CD8-positive, alpha-beta memory T cell (primary cell): ENCODE measurements at regions not wholly inside any gene's neighbourhood (a gene's known extent, or its start where the extent isn't known, plus 50 kb on each side); places are given as distances from the start of the nearest gene placed in this dataset.

ENCODE experiments used
- CTCF ChIA-PET: fragments of 350-600 bp; sonication (Branson Sonifier 250); formaldehyde crosslinking; loops from one replicate; lab custom pipeline; 2021; ENCODE audit warnings: antibody characterized with exemption; lab: Charles Lee
- POLR2A ChIA-PET: fragments of 350-600 bp; sonication (Branson Sonifier 250); formaldehyde crosslinking; loops from one replicate; lab custom pipeline; 2021; ENCODE audit warnings: antibody characterized with exemption; lab: Charles Lee
- DNase-seq, 5 donors: peaks; one replicate each; pipeline versions ENCODE4 v3.0.0 to v3.0.0-alpha.2; 2020 to 2022; ENCODE audit warnings: mixed read lengths in 1 of 5
- H3K27ac ChIP-seq: one replicate; pipeline ENCODE4 v1.7.0; 2013; ENCODE audit warnings: low read depth, mild to moderate bottlenecking, low read length, moderate library complexity
- H3K27me3 ChIP-seq: 2 replicates; pipeline ENCODE4 v1.7.0; 2013; ENCODE audit warnings: low read length, mild to moderate bottlenecking; ENCODE audit not compliant: insufficient read depth, poor library complexity, severe bottlenecking
- H3K36me3 ChIP-seq: 2 replicates; pipeline ENCODE4 v1.7.0; 2013; ENCODE audit warnings: mild to moderate bottlenecking, low read length, moderate library complexity; ENCODE audit not compliant: insufficient read depth
- H3K4me1 ChIP-seq: 2 replicates; pipeline ENCODE4 v1.7.0; 2013; ENCODE audit warnings: mild to moderate bottlenecking, low read length, moderate library complexity; ENCODE audit not compliant: insufficient read depth
- H3K4me3 ChIP-seq: 2 replicates; pipeline ENCODE4 v1.7.0; 2013; ENCODE audit warnings: mild to moderate bottlenecking, low read length
- H3K9me3 ChIP-seq: 2 replicates; pipeline ENCODE4 v1.7.0; 2013; ENCODE audit warnings: mild to moderate bottlenecking, low read length
- H3K27ac Mint-ChIP-seq, 8 donors: one replicate each; pipeline ENCODE4 v1.8.0; 2020 to 2021; ENCODE audit warnings: mixed read lengths in 8 of 8, mild to moderate bottlenecking in 6 of 8, inconsistent platforms in 3 of 8, moderate library complexity in 3 of 8
- H3K27me3 Mint-ChIP-seq, 2 donors: one replicate each; pipeline ENCODE4 v1.8.0; 2020 to 2021; ENCODE audit warnings: mixed read lengths in 2 of 2, mild to moderate bottlenecking in 1 of 2, moderate library complexity in 1 of 2
- H3K36me3 Mint-ChIP-seq, 3 donors: one replicate each; pipeline ENCODE4 v1.8.0; 2020 to 2021; ENCODE audit warnings: mixed read lengths in 3 of 3, inconsistent platforms in 1 of 3, mild to moderate bottlenecking in 1 of 3
- H3K4me1 Mint-ChIP-seq, 3 donors: one replicate each; pipeline ENCODE4 v1.8.0; 2020 to 2021; ENCODE audit warnings: mixed read lengths in 3 of 3, inconsistent platforms in 1 of 3, mild to moderate bottlenecking in 1 of 3
- H3K4me3 Mint-ChIP-seq, 7 donors: one replicate each; pipeline ENCODE4 v1.8.0; 2020 to 2021; ENCODE audit warnings: mixed read lengths in 7 of 7, mild to moderate bottlenecking in 6 of 7, moderate library complexity in 4 of 7, inconsistent platforms in 2 of 7
- H3K9me3 Mint-ChIP-seq, 5 donors: one replicate each; pipeline ENCODE4 v1.8.0; 2020 to 2022; ENCODE audit warnings: mixed read lengths in 5 of 5, mild to moderate bottlenecking in 3 of 5, moderate library complexity in 2 of 5, inconsistent platforms in 1 of 5

DNA sequence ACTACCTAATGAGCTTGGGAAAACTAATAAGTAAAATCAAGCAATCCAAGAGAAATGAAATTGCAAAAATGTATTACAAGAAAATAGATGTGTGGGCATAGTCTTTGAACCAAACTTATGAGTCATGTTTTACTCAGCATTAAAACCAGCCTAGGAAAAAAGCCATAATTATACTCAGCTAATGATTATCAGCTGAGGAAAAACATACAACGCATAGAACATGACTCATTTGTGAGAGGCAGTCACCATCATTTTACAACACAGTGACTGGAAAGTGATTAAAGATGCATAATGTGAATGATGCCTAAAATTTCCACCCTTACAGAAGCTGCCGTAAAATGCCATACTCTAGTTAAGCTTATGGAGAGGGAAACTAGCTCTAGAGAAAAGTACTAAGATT, 238.0 kb upstream of the EOMES start:
- Histone ChIP-seq H3K36me3 (no peaks in the 10 kb centered on the region), H3K4me1 (no peaks in the 10 kb centered on the region), H3K27me3 (no peaks in the 10 kb centered on the region), H3K9me3 (no peaks in the 10 kb centered on the region), H3K27ac (no peak overlapping the region), H3K4me3 (no peak overlapping the region)
- Mint-ChIP-seq H3K27me3 (peaks cover 0 to 3% of the 10 kb centered on the region in 2 donors), H3K4me1 (peaks cover 8 to 29% (median 9%) of the 10 kb centered on the region in 3 donors), H3K4me3 (no peak overlapping the region), H3K9me3 (peaks cover 0 to 3% (median 0%) of the 10 kb centered on the region in 5 donors), H3K27ac (no peak overlapping the region), H3K36me3 (peaks cover 0 to 10% (median 2%) of the 10 kb centered on the region in 3 donors)
- CTCF ChIA-PET: no interaction called here
- POLR2A ChIA-PET: no interaction called here
- DNase-seq: no peak

DNA sequence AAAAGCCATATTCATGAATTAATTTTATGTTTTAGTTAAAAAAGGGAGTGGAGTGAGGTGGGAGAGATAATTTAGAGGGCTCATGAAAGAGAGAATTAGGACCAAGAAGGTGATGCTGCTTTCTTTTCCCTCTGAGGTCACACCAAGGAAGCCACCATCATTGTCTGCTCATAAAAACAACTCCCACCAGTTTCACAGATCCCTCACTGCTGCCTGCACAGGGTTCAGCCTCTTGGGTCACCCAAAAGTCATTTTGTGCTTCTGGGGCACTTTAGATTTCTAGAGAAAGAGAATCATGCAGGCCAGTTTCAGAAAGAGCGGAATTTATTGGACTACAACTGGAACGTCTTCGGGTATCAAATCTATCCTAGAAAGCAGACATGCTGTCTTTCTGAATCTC, 241.4 kb upstream of the EOMES start:
- no peaks in the 10 kb centered on the region for H3K36me3 ChIP-seq
- H3K4me1 ChIP-seq: no peaks in the 10 kb centered on the region
- Mint-ChIP-seq H3K4me1 (peaks cover 20 to 42% (median 25%) of the 10 kb centered on the region in 3 donors), H3K4me3 (no peak overlapping the region), H3K27me3 (no peaks in the 10 kb centered on the region), H3K27ac (peak overlapping the region in 1 of 8 donors; percentile 7), H3K36me3 (peaks cover 0 to 2% (median 0%) of the 10 kb centered on the region in 3 donors), H3K9me3 (no peaks in the 10 kb centered on the region)
- CTCF ChIA-PET: no interaction called here
- no peak for DNase-seq
- H3K27me3 ChIP-seq: no peaks in the 10 kb centered on the region
- no peak overlapping the region for H3K4me3 ChIP-seq
- POLR2A ChIA-PET: interaction anchor here (0.5 kb wide), 1 partner anchor 243 kb away, joined by 4 read pairs; no protein-coding TSS in a partner anchor
- H3K27ac ChIP-seq: no peak overlapping the region
- no peaks in the 10 kb centered on the region for H3K9me3 ChIP-seq

DNA sequence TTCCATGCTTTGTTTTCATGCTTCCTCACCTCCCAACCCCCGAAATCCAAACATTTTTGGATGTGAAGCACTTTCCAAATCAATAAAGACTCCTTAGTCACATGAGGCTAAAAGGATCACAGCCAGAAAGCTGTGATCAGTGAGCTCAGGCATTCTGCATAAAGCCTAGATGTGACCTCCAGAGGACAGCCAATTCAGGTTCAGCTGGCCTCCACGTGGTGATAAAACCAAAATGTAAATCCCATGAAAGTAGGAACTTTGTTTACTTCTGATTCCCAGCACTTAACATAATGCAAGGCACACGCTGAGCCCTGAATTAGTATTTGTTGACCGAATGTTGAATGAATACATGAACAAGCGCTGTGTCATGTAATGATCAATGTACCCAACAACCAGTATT, 249.5 kb upstream of the EOMES start:
- no peaks in the 10 kb centered on the region for H3K36me3 Mint-ChIP-seq
- Histone ChIP-seq H3K4me3 (no peak overlapping the region), H3K36me3 (no peaks in the 10 kb centered on the region), H3K27ac (no peak overlapping the region), H3K27me3 (no peaks in the 10 kb centered on the region), H3K4me1 (no peaks in the 10 kb centered on the region), H3K9me3 (no peaks in the 10 kb centered on the region)
- no peaks in the 10 kb centered on the region for H3K27me3 Mint-ChIP-seq
- peaks cover 4 to 13% (median 7%) of the 10 kb centered on the region in 3 donors for H3K4me1 Mint-ChIP-seq
- H3K9me3 Mint-ChIP-seq: no peaks in the 10 kb centered on the region
- H3K27ac Mint-ChIP-seq: no peak overlapping the region
- H3K4me3 Mint-ChIP-seq: no peak overlapping the region
- no peak for DNase-seq
- ChIA-PET CTCF (no interaction called here), POLR2A (no interaction called here)

DNA sequence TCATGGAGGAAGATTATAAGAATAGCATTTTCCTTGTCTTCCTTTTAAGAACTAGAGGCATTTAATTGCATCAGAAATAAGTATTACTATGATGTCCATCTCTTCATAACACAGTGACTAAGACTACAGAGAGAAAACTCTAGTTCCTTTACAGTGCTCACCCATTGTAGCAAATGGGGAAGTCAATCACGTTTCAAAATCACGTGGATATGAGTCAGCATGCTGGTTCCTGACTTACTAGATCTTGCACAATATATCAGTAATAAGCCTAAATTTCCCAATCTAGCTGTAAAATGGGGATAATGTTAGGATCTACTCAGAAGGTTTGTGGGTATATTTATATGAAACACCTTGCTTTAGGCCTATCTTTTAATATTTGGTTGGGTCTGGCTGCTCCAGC, 254.8 kb upstream of the EOMES start:
- Mint-ChIP-seq H3K27ac (no peak overlapping the region), H3K27me3 (no peaks in the 10 kb centered on the region), H3K4me1 (peaks cover 0 to 1% (median 0%) of the 10 kb centered on the region in 3 donors), H3K9me3 (peaks cover 0 to 1% (median 0%) of the 10 kb centered on the region in 5 donors), H3K36me3 (peaks cover 0 to 2% (median 0%) of the 10 kb centered on the region in 3 donors), H3K4me3 (no peak overlapping the region)
- POLR2A ChIA-PET: no interaction called here
- Histone ChIP-seq H3K27ac (no peak overlapping the region), H3K27me3 (no peaks in the 10 kb centered on the region), H3K9me3 (no peaks in the 10 kb centered on the region), H3K36me3 (no peaks in the 10 kb centered on the region), H3K4me3 (no peak overlapping the region), H3K4me1 (no peaks in the 10 kb centered on the region)
- CTCF ChIA-PET: no interaction called here
- DNase-seq: no peak

DNA sequence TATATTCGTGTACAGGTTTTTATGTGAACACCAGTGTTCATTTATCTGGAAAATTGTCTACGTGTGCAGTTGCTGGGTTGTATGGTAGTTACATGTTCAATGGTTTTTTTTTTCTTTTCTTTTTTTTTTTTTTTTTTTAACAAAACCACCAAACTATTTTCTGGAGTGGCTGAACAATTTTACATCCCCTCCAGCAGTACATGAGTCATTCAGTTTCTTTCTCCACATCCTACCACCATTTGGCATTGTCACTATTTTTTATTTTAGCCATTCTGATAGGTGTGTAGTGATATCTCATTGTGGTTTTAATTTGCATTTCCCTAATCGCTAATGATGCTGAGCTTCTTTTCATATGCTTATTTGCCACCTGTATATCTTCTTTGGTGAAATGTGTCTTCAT, 256.3 kb upstream of the EOMES start:
- no peak overlapping the region for H3K4me3 ChIP-seq
- no peak overlapping the region for H3K27ac ChIP-seq
- H3K27ac Mint-ChIP-seq: no peak overlapping the region
- no peak for DNase-seq
- POLR2A ChIA-PET: no interaction called here
- CTCF ChIA-PET: no interaction called here
- H3K4me3 Mint-ChIP-seq: no peak overlapping the region
- no peaks in the 10 kb centered on the region for H3K27me3 Mint-ChIP-seq
- H3K36me3 Mint-ChIP-seq: peaks cover 0 to 5% (median 0%) of the 10 kb centered on the region in 3 donors
- H3K4me1 ChIP-seq: no peaks in the 10 kb centered on the region
- peaks cover 0 to 1% (median 0%) of the 10 kb centered on the region in 3 donors for H3K4me1 Mint-ChIP-seq
- H3K9me3 Mint-ChIP-seq: peaks cover 0 to 4% (median 0%) of the 10 kb centered on the region in 5 donors
- no peaks in the 10 kb centered on the region for H3K36me3 ChIP-seq
- H3K27me3 ChIP-seq: no peaks in the 10 kb centered on the region
- no peaks in the 10 kb centered on the region for H3K9me3 ChIP-seq

DNA sequence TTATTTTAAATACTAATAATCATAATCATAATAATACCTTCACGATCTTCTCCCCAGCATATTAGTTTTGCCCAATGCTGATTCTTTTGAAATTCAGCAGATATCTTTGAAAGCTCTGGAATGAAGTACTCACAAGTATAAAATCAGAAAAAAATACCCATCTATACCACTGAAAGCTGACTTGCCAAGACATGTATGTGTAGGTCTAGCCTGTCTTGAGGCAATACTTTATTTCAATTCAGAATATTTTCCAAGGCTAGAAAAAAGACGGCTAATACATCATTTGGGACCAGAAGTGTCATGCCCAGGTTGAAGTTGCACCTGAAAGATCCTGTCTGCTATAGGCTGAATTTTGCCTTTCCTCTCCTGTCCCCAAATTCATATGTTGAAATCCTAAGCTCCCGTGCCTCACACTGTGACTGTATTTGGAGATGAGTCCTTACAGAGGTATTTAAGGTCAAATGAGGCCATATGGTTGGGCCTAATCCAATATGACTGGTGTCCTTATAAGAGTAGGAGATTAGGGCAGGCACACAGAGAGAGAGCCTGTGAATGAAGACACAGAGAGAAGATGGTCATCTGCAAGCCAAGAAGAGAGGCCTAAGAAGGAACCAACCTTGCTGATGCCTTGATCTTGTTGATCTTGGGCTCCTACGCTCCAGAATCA, 255.9 kb upstream of the CMC1 start:
- DNase-seq: no peak
- H3K27ac Mint-ChIP-seq: no peak overlapping the region
- Histone ChIP-seq H3K27me3 (no peaks in the 10 kb centered on the region), H3K4me3 (no peak overlapping the region), H3K27ac (no peak overlapping the region), H3K4me1 (no peaks in the 10 kb centered on the region), H3K9me3 (no peaks in the 10 kb centered on the region), H3K36me3 (no peaks in the 10 kb centered on the region)
- no peak overlapping the region for H3K4me3 Mint-ChIP-seq
- POLR2A ChIA-PET: no interaction called here
- CTCF ChIA-PET: interaction anchor here (1.0 kb wide), 1 partner anchor 264 kb away, joined by 3 read pairs; the partner anchor contains the start of gene EOMES
- H3K27me3 Mint-ChIP-seq: no peaks in the 10 kb centered on the region
- peaks cover 0 to 9% (median 4%) of the 10 kb centered on the region in 3 donors for H3K36me3 Mint-ChIP-seq
- peaks cover 0 to 3% (median 0%) of the 10 kb centered on the region in 3 donors for H3K4me1 Mint-ChIP-seq
- peaks cover 0 to 4% (median 0%) of the 10 kb centered on the region in 5 donors for H3K9me3 Mint-ChIP-seq

DNA sequence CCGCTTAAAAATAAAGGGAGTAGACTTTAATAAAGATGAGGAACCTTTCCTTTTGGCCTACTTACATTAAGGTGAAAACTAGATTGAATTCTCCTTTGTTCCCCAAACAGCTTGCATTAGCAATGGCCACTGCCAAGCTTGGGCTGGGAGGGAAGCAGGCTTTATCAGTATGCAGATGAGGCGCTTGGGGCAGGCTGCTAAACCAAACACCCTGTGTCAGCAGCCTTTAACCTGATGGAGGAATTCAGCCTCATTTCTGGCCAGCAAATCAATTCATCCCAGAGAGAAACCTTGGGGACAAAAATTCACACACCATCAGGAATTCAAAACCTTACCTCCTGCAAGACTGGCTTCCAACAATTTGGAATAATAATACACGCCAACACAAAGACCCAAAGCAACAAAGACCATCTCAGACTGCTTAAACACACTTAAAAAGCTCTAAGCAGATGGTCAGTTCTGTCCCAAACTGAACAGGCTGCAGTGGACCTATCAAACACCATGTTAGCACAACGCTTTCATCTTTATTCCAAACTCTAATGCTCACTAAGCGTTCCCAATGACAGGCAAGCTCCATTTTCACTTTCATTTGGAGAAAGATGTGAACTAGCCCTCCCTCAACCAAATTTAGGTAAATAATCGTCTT, 255.1 kb upstream of the CMC1 start:
- no peak for DNase-seq
- Mint-ChIP-seq H3K4me3 (no peak overlapping the region), H3K4me1 (peaks cover 0 to 3% (median 0%) of the 10 kb centered on the region in 3 donors), H3K9me3 (peaks cover 0 to 4% (median 0%) of the 10 kb centered on the region in 5 donors), H3K27ac (no peak overlapping the region), H3K36me3 (peaks cover 0 to 9% (median 4%) of the 10 kb centered on the region in 3 donors), H3K27me3 (no peaks in the 10 kb centered on the region)
- H3K36me3 ChIP-seq: no peaks in the 10 kb centered on the region
- no peak overlapping the region for H3K4me3 ChIP-seq
- ChIA-PET POLR2A (no interaction called here), CTCF (no interaction called here)
- H3K27me3 ChIP-seq: no peaks in the 10 kb centered on the region
- no peaks in the 10 kb centered on the region for H3K9me3 ChIP-seq
- H3K27ac ChIP-seq: no peak overlapping the region
- no peaks in the 10 kb centered on the region for H3K4me1 ChIP-seq

DNA sequence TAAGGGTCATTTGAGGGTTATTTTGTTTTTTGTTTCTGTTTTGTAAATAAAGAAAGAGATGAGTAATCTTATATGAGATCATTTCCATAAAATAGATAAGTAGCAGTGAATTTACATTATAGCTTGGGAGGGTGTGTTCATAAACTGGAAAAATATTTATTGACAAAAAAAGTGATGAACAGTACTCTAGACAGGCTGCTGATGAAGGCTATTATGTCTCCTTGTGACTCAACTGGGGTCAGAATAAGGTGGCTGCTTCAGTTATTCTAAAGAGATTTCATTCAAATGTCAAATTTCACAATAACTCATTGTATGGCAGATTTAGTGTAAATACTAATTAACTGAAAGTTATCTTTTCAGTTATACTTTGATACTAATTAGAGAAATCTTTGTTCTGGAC, 251.1 kb upstream of the CMC1 start:
- Mint-ChIP-seq H3K27ac (no peak overlapping the region), H3K4me1 (peaks cover 0 to 3% (median 0%) of the 10 kb centered on the region in 3 donors), H3K4me3 (no peak overlapping the region), H3K9me3 (no peaks in the 10 kb centered on the region), H3K36me3 (peaks cover 0 to 10% (median 7%) of the 10 kb centered on the region in 3 donors), H3K27me3 (no peaks in the 10 kb centered on the region)
- H3K27ac ChIP-seq: no peak overlapping the region
- no peaks in the 10 kb centered on the region for H3K27me3 ChIP-seq
- POLR2A ChIA-PET: no interaction called here
- CTCF ChIA-PET: interaction anchor here (2.2 kb wide), 1 partner anchor 11 kb away, joined by 4 read pairs; no protein-coding TSS in a partner anchor
- no peaks in the 10 kb centered on the region for H3K36me3 ChIP-seq
- no peak overlapping the region for H3K4me3 ChIP-seq
- no peaks in the 10 kb centered on the region for H3K4me1 ChIP-seq
- DNase-seq: no peak
- no peaks in the 10 kb centered on the region for H3K9me3 ChIP-seq
